A549 (cell line): ENCODE measurements at regions not wholly inside any gene's neighbourhood (a gene's known extent, or its start where the extent isn't known, plus 50 kb on each side); places are given as distances from the start of the nearest gene placed in this dataset.

Experiments used
- CEBPB ChIP-seq, 2 experiments: fragments of >200 bp in 1 of 2; sonication (Bioruptor Twin) in 1 of 2; formaldehyde crosslinking in 1 of 2; IDR thresholded peaks; 2 replicates each; pipeline ENCODE4 v1.6.1; 2012 to 2016
- CHD2 ChIP-seq: fragments of 150-350 bp; IDR thresholded peaks from 2 replicates; pipeline ENCODE4 v1.6.1; 2014; ENCODE audit warnings: low read length; ENCODE audit not compliant: partially characterized antibody
- CTCF ChIP-seq: fragments of >200 bp; sonication (Bioruptor Twin); formaldehyde crosslinking; IDR thresholded peaks from 3 replicates; pipeline ENCODE4 v1.5.1; 2016
- EP300 ChIP-seq, 2 experiments: fragments of >200 bp; sonication (Bioruptor Twin); formaldehyde crosslinking; IDR thresholded peaks; 2 replicates in 1 of 2; 3 replicates in 1 of 2; pipeline ENCODE4 v1.6.1; 2016 to 2017
- HDAC2 ChIP-seq: fragments of 200-600 bp; sonication (generic); IDR thresholded peaks from 2 replicates; pipeline ENCODE4 v1.6.1; 2016
- JUNB ChIP-seq: fragments of >200 bp; sonication (Bioruptor Twin); formaldehyde crosslinking; IDR thresholded peaks from 2 replicates; pipeline ENCODE4 v1.6.1; 2016
- MAZ ChIP-seq: fragments of 150-350 bp; IDR thresholded peaks from 2 replicates; pipeline ENCODE4 v1.6.1; 2014; ENCODE audit warnings: antibody characterized with exemption, low read depth, low read length, borderline replicate concordance
- MYC ChIP-seq: IDR thresholded peaks from 2 replicates; pipeline ENCODE4 v1.6.1; 2012; ENCODE audit warnings: mild to moderate bottlenecking, inconsistent platforms, low read length, improper control_type of control experiment, borderline replicate concordance
- PBX3 ChIP-seq: IDR thresholded peaks from 2 replicates; pipeline ENCODE4 v1.6.1; 2012
- REST ChIP-seq: fragments of 200-600 bp; sonication (generic); IDR thresholded peaks from 2 replicates; pipeline ENCODE4 v1.6.1; 2016; ENCODE audit warnings: antibody characterized with exemption, mild to moderate bottlenecking, moderate library complexity
- SMC3 ChIP-seq: fragments of >200 bp; sonication (Bioruptor Twin); formaldehyde crosslinking; IDR thresholded peaks from 3 replicates; pipeline ENCODE4 v1.6.1; 2018; ENCODE audit warnings: inconsistent platforms
- TFCP2L1 ChIP-seq: fragments of 250-450 bp; sonication (Bioruptor Pico); IDR thresholded peaks from 2 replicates; pipeline ENCODE4 v1.5.0; 2021; ENCODE audit warnings: mild to moderate bottlenecking
- TP53 ChIP-seq: fragments of 250-450 bp; sonication (Bioruptor Pico); IDR thresholded peaks from 2 replicates; pipeline ENCODE4 v1.5.0; 2021; ENCODE audit warnings: mild to moderate bottlenecking, moderate library complexity
- ZSCAN20 ChIP-seq: fragments of 250-450 bp; sonication (Bioruptor Pico); IDR thresholded peaks from 2 replicates; pipeline ENCODE4 v1.8.0; 2022; ENCODE audit warnings: mild to moderate bottlenecking, moderate library complexity

GRCh38 chr9:108802967-108803366, 52.8 kb downstream of the ACTL7B start:
- TF ChIP-seq CTCF = no peak
- no peak for TF ChIP-seq CHD2
- no peak for TF ChIP-seq HDAC2
- TF ChIP-seq JUNB = no peak
- TF ChIP-seq MYC = no peak
- TF ChIP-seq REST = no peak
- TF ChIP-seq TP53 = no peak
- no peak for TF ChIP-seq TFCP2L1
- no peak for TF ChIP-seq EP300 (IDR thresholded peaks at IDR 0.05)
- no peak for TF ChIP-seq MAZ
- TF ChIP-seq PBX3 = no peak
- TF ChIP-seq ZSCAN20 (CRISPR knock-in tag) = no peak
- no peak for TF ChIP-seq CEBPB (IDR thresholded peaks at IDR 0.05)
- no peak for TF ChIP-seq SMC3
